ENCODE measurements at regions not wholly inside any gene's neighbourhood (a gene's known extent, or its start where the extent isn't known, plus 50 kb on each side); places are given as distances from the start of the nearest gene placed in this dataset.

DNA sequence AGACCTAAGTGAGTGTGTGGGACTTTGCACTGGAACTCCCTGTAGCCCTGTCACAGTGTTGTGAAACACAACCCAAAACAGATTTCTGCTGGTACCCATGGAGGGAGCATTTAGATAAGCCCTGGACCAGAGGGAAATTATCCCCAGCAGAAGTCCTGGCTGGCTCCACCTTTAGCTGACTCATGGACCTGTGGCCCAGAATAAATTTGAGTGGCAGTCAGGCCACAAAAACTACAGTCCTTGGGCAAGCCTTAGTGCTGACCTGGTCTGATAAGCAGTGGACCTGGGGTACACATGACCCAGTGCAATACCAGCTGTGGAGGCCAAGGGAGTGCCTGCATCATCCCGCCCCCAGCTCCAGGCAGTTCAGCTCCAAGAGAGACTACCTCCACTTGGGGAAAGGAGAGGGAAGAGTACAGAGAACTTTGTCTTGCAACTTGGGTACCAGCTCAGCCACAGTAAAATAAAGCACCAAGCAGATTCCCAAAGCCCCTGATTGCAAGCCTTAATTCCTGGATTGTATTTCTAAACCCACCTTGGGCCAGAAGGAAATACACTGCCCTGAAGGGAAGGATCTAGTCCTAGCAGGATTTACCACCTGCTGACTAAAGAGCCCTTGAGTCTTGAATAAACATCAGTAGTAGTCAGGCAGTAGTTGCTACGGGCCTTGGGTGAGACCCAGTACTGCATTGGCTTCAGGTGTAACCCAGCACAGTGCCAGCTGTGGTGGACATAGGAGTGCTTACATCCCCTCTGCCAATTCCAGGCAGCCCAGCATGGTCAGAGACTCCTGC lies 140.4 kb upstream of the COL21A1 start (continued):
- peak; percentile 21; the same call in 1 of the 2 replicates for TF ChIP-seq FOXO1 (CRISPR knock-in tag; IDR thresholded peaks at IDR 0.05)
- 0 out of 2 replicates have a peak, but pooled peaks have one; percentile 38 for TF ChIP-seq NFE2L1 (CRISPR knock-in tag; IDR thresholded peaks at IDR 0.05; ENCODE audit: borderline replicate concordance)
- TF ChIP-seq, protein P1, sequence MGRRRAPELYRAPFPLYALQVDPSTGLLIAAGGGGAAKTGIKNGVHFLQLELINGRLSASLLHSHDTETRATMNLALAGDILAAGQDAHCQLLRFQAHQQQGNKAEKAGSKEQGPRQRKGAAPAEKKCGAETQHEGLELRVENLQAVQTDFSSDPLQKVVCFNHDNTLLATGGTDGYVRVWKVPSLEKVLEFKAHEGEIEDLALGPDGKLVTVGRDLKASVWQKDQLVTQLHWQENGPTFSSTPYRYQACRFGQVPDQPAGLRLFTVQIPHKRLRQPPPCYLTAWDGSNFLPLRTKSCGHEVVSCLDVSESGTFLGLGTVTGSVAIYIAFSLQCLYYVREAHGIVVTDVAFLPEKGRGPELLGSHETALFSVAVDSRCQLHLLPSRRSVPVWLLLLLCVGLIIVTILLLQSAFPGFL (CRISPR knock-in tag; IDR thresholded peaks at IDR 0.05) = no peak
- TF ChIP-seq, protein P2, sequence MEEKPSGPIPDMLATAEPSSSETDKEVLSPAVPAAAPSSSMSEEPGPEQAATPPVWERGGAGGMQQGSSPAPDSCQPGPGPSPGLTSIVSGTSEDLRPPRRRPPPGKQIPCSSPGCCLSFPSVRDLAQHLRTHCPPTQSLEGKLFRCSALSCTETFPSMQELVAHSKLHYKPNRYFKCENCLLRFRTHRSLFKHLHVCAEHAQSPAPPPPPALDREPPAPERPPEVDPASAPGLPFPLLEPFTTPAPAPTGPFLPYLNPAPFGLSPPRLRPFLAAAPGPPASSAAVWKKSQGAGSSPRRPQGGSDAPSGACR (CRISPR knock-in tag; IDR thresholded peaks at IDR 0.05) = peak; percentile 32; the same call in 1 of the 2 replicates
- peak; percentile 74 for TF ChIP-seq TEAD3 (CRISPR knock-in tag; optimal IDR thresholded peaks at IDR 0.05; ENCODE audit: borderline replicate concordance)
- 0 out of 2 replicates have a peak, but pooled peaks have one; percentile 28 for TF ChIP-seq ZNF709 (CRISPR knock-in tag; IDR thresholded peaks at IDR 0.05)
- TF ChIP-seq TBX2 (CRISPR knock-in tag; IDR thresholded peaks at IDR 0.05; ENCODE audit: borderline replicate concordance) = peak; percentile 35; the same call in 1 of the 2 replicates
- TF ChIP-seq, protein P3, sequence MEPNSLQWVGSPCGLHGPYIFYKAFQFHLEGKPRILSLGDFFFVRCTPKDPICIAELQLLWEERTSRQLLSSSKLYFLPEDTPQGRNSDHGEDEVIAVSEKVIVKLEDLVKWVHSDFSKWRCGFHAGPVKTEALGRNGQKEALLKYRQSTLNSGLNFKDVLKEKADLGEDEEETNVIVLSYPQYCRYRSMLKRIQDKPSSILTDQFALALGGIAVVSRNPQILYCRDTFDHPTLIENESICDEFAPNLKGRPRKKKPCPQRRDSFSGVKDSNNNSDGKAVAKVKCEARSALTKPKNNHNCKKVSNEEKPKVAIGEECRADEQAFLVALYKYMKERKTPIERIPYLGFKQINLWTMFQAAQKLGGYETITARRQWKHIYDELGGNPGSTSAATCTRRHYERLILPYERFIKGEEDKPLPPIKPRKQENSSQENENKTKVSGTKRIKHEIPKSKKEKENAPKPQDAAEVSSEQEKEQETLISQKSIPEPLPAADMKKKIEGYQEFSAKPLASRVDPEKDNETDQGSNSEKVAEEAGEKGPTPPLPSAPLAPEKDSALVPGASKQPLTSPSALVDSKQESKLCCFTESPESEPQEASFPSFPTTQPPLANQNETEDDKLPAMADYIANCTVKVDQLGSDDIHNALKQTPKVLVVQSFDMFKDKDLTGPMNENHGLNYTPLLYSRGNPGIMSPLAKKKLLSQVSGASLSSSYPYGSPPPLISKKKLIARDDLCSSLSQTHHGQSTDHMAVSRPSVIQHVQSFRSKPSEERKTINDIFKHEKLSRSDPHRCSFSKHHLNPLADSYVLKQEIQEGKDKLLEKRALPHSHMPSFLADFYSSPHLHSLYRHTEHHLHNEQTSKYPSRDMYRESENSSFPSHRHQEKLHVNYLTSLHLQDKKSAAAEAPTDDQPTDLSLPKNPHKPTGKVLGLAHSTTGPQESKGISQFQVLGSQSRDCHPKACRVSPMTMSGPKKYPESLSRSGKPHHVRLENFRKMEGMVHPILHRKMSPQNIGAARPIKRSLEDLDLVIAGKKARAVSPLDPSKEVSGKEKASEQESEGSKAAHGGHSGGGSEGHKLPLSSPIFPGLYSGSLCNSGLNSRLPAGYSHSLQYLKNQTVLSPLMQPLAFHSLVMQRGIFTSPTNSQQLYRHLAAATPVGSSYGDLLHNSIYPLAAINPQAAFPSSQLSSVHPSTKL (CRISPR knock-in tag; IDR thresholded peaks at IDR 0.05) = peak; percentile 70; the same call in 1 of the 2 replicates
- 0 out of 2 replicates have a peak, but pooled peaks have one; percentile 44 for TF ChIP-seq KLF13 (CRISPR knock-in tag; IDR thresholded peaks at IDR 0.05)
- no peak for TF ChIP-seq ZFP41 (CRISPR knock-in tag; IDR thresholded peaks at IDR 0.05; ENCODE audit: borderline replicate concordance)
- 0 out of 2 replicates have a peak, but pooled peaks have one; percentile 26 for TF ChIP-seq HIVEP1 (CRISPR knock-in tag; IDR thresholded peaks at IDR 0.05)
- peak; percentile 29; the same call in 1 of the 2 replicates for TF ChIP-seq EHMT2 (IDR thresholded peaks at IDR 0.05; ENCODE audit: borderline replicate concordance, low read depth, low read length)
- 0 out of 2 replicates have a peak, but pooled peaks have one; percentile 79 for TF ChIP-seq ZNF713 (CRISPR knock-in tag; IDR thresholded peaks at IDR 0.05)
- TF ChIP-seq JUND (CRISPR knock-in tag; IDR thresholded peaks at IDR 0.05) = peak; percentile 62; the same call in 1 of the 2 replicates
- TF ChIP-seq ZFP90 (CRISPR knock-in tag; IDR thresholded peaks at IDR 0.05; ENCODE audit: borderline replicate concordance) = 0 out of 2 replicates have a peak, but pooled peaks have one; percentile 54
- TF ChIP-seq ZFX (CRISPR knock-in tag; IDR thresholded peaks at IDR 0.05; ENCODE audit: low read depth) = peak; percentile 41; the same call in 1 of the 2 replicates
- no peak for TF ChIP-seq ZSCAN31 (CRISPR knock-in tag; IDR thresholded peaks at IDR 0.05; ENCODE audit: low read depth)
- TF ChIP-seq, protein P4, sequence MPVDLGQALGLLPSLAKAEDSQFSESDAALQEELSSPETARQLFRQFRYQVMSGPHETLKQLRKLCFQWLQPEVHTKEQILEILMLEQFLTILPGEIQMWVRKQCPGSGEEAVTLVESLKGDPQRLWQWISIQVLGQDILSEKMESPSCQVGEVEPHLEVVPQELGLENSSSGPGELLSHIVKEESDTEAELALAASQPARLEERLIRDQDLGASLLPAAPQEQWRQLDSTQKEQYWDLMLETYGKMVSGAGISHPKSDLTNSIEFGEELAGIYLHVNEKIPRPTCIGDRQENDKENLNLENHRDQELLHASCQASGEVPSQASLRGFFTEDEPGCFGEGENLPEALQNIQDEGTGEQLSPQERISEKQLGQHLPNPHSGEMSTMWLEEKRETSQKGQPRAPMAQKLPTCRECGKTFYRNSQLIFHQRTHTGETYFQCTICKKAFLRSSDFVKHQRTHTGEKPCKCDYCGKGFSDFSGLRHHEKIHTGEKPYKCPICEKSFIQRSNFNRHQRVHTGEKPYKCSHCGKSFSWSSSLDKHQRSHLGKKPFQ (CRISPR knock-in tag; IDR thresholded peaks at IDR 0.05; ENCODE audit: insufficient replicate concordance) = no peak
- no peak for TF ChIP-seq DNMT1 (CRISPR knock-in tag; IDR thresholded peaks at IDR 0.05)
- 0 out of 2 replicates have a peak, but pooled peaks have one; percentile 52 for TF ChIP-seq FOXC1 (CRISPR knock-in tag; IDR thresholded peaks at IDR 0.05; ENCODE audit: borderline replicate concordance)
- TF ChIP-seq ZKSCAN8 (CRISPR knock-in tag; IDR thresholded peaks at IDR 0.05; ENCODE audit: borderline replicate concordance) = peak; percentile 23; the same call in 1 of the 2 replicates
- peak; percentile 56; the same call in 1 of the 2 replicates for TF ChIP-seq TARDBP (CRISPR knock-in tag; IDR thresholded peaks at IDR 0.05)

Data from HepG2 (cell line).